HL-60 (cell line): ENCODE measurements at regions not wholly inside any gene's neighbourhood (a gene's known extent, or its start where the extent isn't known, plus 50 kb on each side); places are given as distances from the start of the nearest gene placed in this dataset.

ENCODE experiments used
- CTCF ChIP-seq: IDR thresholded peaks from one replicate; pipeline ENCODE4 v1.5.1; 2011; ENCODE audit warnings: low read length, control low read depth, inconsistent platforms; ENCODE audit not compliant: insufficient read depth
- GABPA ChIP-seq: IDR thresholded peaks from 2 replicates; pipeline ENCODE4 v1.6.1; 2012; ENCODE audit warnings: low read depth
- POLR2AphosphoS5 ChIP-seq: IDR thresholded peaks from 2 replicates; pipeline ENCODE4 v1.6.1; 2012; ENCODE audit warnings: low read depth
- REST ChIP-seq: IDR thresholded peaks from 2 replicates; pipeline ENCODE4 v1.6.1; 2012; ENCODE audit warnings: low read depth; ENCODE audit not compliant: insufficient replicate concordance
- SPI1 ChIP-seq: IDR thresholded peaks from 2 replicates; pipeline ENCODE4 v1.6.1; 2012; ENCODE audit warnings: low read depth, mild to moderate bottlenecking, borderline replicate concordance

- TF ChIP-seq CTCF (no peak), POLR2AphosphoS5 (no peak), SPI1 (no peak), GABPA (no peak), REST (no peak)
Observed at GRCh38 chr9:90423661-90424193, 218.9 kb downstream of the DIRAS2 start.
